ENCODE measurements at regions not wholly inside any gene's neighbourhood (a gene's known extent, or its start where the extent isn't known, plus 50 kb on each side); places are given as distances from the start of the nearest gene placed in this dataset.
"Not testable (repeated sequence)": the region's sequence is repeated elsewhere in the genome, so short reads cannot be mapped to it uniquely, and the experiment has no call there.

DNA sequence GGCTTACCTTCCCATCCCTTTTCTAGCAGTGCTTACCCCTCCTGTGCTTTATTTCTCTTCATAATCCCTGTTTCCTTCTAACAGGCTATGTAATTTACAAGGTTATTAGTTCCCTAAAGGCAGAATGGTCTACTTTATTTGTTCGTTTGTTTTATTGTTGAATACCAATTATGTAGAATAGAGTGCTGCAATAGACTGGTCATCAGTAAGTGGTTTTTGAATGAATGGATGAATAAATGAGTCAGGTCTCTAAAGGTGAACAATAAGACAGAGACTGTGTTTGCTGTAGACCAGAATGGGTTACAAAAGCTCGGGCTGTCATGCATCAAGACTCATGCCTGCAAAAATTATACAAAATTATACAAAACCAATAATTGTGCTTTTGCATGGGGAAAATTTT lies 332.0 kb downstream of the IRS1 start:
- DNase-seq, result no peak

DNA sequence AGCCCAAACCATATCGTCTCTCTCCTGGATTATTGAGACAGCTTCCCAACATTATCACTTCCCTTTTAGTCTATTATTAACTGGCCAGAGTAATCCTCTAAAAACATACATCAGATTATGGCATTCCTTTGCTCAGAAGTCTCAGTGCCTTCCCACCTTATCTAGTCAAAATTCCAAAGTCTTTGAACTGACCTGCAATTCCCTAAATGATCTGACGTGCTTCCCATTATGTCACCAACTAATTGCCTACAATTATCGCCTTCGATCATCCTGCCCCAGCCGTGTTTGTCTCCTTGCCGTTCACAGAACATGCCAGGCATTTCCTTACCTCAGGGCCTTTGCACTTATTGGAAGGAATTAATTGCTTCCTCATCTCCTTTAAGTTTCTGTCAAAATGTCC lies 332.4 kb downstream of the IRS1 start:
- DNase-seq, result no peak

GRCh38 chr2:226466589-226466988 lies 333.0 kb downstream of the IRS1 start:
- no peak for DNase-seq

DNA sequence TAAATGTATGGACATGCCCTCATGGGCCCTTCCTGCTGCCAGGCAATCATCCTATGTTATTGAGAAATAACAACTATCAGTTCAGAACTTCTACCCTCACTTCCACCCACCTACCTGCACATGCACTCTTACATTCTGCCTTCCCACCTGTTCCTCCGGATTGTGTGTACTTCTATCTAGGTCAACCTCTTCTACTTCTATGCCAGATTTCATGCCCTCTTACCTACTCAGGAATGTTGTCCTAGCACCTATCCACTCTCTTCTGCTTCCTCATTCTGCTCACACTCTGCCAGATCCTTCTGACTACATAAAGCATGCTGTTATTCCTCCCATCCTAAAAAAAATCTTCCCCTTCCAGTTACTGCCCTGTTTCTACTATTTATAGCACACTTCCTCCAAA lies 333.5 kb downstream of the IRS1 start:
- DNase-seq, result no peak

GRCh38 chr2:226464380-226464779 lies 335.2 kb downstream of the IRS1 start:
- DNase-seq, result no peak

DNA sequence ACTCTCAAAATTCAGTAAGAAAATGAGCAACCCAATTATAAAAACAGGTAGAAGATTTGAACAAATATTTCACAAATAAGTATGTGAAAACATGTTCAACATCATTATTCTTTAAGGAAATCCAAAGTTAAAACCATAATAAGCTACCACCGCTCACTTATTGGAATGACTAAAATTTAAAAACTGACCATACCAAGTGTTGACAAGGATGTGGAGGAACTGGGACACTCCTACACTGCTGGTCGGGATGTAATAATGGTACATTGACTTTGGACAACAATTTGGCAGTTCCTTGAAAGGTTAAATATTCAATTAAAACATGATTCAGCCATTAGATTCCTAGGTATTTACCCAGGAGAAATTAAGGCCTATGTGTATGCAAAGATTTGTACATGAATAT lies 336.5 kb downstream of the IRS1 start:
- no peak for DNase-seq

DNA sequence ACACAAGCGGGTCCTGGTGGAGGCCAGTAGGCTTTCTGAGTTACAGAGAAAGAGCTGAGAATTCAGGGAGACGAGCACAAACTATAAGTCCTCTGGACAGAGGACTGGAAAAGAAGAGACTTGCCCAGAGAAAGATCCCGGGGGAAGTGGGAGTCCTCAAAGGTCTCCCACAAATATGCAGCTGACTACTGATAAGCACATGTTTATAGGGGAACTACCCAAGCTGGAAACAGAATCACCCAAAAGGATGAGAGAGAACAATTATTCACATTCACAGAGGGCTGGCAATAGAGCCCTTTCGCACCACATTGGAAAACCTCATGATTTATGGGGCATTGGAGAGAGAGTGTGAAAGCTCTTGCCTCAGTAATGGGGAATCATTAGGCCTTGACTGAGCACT lies 337.6 kb downstream of the IRS1 start:
- DNase-seq, result no peak

DNA sequence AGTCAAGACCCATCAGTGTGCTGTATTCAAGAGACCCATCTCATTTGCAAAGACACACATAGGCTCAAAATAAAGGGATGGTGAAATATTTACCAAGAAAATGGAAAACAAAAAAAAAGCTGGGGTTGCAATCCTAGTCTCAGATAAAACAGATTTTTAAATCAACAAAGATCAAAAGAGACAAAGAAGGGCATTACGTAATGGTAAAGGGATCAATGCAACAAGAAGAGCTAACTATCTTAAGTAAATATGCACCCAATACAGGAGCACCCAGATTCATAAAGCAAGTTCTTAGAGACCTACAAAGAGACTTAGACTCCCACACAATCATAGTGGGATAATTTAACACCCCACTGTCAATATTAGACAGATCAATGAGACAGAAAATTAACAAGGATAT lies 343.5 kb downstream of the IRS1 start:
- not testable (repeated sequence) for DNase-seq

DNA sequence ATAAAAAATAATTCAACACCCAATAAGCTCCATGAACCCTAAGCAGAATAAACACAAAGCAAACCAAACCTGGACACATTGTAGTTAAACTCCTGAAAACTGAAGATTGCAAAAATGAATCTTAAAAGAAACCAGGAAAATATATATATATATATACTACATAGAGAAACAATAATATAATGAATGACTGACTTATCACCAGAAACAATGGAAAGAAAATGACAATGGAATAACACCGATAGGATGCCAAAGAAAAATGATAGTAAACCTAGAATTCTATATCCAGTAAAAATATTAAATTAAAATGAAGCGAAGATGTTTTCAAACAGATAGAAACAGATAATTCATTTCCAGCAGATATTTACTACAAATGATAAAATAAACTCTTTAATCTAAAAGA lies 346.9 kb downstream of the IRS1 start:
- DNase-seq, result no peak

- DNase-seq, result no peak
These were observed 348.1 kb downstream of the IRS1 start for GRCh38 chr2:226451486-226451885.

DNA sequence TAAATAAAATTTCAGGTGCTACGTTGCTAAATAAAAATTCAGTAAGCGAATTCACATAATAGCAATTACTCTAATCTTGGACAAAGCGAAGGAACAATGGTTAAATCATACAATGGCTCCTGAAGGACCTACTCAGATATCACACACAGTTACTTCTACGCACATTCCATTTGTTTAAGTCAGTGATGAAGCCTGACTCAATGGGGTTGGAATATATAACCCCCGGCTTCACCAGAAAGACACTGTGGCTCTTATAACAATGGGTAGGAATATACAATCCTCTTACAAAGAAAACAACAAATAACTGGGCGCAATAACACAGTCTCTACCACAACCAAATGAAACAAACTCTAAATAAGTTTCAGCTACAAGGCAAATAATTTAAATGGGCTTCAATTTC lies 349.5 kb downstream of the IRS1 start:
- DNase-seq, result no peak

DNA sequence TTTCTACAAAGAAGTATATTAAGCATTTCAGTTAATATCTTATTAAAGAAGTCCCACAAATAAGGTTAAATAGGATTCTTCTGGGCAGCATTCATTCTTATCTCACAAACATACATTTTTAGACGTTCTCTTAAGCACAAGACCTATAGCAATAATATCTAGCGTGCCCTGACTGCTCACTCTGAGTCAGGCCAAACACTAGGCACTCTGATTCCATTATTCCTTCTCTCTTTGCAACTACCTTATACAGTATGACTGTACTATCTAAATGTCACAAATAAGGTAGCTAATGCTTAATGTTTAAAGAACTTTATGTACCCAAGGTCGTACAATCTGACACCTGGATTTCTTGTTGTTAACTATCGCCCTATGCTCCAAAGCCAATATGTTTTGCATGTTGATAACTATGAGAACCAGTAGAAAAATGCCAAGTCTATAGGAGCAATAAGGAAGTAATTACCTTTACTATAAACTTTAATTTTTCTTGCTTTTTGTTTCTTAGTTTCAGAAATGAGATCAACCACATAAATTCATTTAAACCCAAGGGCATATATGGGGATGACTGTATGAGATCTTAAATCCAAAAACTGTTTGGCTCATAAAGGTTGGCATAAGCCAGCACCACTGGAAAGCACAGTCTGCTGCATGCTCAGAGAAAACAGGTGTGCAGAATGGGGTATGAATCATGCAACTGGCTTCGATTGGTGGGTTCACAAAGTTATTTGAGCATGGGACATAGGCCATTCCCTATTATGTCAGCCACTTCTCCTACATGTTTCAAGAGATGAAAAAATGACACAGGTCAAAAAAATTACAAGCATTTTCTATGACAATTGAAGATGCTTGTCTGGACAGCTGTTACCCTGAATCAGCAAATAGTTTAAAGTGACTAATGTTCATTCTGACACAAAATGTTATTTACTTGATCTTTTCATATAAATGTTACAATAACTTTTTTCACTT lies 352.0 kb downstream of the IRS1 start:
- no peak for DNase-seq

- DNase-seq, result no peak
These were observed 353.1 kb downstream of the IRS1 start for GRCh38 chr2:226446406-226447001.

DNA sequence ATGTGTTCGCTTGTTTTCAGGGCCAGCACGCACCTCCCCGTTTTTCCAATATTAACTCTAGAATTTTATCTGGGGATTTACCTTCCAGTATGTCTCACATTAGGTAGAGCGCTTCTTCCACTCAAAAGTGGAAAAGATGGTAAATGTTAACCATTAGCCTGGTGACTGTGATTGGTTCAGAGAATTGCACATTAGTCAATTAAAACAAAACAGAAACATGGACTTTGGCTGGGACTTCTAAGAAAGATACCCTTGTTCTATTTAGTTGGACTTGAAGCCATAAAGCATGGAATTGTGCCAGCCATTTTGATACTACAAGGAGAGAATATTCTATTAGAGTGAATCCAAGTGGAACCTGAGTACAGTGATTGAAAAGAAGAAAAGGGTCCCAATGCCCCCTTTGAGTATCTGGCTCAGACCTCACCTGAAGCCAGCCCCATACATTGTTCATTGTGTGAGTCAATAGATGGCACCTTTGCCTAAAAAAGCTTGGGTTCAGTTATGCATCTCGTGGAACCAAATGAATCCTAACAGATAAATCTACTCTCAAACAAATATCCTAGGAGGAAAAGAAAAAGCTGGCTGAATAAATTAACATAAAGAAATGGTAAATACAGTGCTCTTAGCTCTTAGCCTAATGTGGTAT lies 354.3 kb downstream of the IRS1 start:
- no peak for DNase-seq

DNA sequence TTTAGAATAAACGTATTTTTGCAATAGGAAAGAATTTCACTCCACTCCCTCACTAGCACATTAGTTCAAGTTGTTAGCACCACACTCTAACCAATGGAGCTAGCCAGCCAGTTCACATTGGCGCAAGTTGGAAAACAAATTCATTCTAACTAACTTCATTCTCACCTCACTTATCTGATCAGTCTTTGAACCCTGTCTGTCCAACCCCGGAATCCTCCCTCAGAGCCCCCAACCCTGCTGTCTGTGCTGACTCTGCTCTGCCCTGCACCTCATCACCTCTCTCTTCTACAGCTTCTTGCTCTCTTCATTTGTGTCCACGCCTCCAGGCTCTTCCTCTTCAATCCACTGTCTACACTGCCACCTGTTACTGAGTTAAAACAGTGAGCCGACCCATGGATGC lies 356.5 kb downstream of the IRS1 start:
- no peak for DNase-seq

DNA sequence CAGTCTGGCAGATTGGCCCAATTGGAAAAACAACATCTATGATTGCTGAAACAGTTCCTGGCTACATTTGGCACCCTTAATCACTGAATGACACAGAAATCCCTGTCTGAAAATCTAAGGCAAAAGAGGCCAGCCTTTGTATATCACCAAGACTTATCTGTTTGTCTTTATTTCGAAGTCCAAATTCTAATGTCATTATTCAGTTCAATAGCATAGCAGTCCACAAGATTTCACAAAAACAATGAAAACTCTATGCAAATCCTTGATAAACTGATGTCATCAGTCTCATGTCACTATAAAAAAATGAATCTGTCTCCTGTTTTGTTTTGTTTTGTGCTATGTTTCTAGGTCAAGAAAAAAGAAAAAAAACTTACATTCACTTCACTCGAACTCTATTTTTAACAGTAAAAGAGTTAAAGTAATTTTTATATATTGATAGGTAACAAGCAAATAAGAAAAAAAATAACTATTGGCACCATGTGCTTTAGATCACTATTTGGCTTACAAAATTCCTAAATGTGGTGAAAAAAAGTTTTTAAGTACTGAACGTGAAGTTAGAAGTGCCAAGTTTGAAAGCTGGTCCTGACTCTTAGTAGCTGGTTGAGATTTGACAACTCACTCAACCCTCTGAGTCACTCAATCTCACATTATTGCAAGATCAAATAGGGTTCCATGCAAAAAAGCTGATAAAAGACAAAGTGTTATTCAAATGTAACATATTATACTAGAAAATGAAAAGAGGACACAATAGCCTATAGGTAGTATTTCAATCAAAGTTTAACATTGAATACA lies 359.3 kb downstream of the IRS1 start:
- no peak for DNase-seq

- DNase-seq, result no peak
These were observed 360.3 kb downstream of the IRS1 start for GRCh38 chr2:226439337-226439736.

GRCh38 chr2:226435146-226435545 lies 364.5 kb downstream of the IRS1 start:
- no peak for DNase-seq

- DNase-seq, result no peak
These were observed 364.9 kb downstream of the IRS1 start for GRCh38 chr2:226434702-226435101.

GRCh38 chr2:226431288-226431948 lies 368.2 kb downstream of the IRS1 start:
- DNase-seq, result no peak

DNA sequence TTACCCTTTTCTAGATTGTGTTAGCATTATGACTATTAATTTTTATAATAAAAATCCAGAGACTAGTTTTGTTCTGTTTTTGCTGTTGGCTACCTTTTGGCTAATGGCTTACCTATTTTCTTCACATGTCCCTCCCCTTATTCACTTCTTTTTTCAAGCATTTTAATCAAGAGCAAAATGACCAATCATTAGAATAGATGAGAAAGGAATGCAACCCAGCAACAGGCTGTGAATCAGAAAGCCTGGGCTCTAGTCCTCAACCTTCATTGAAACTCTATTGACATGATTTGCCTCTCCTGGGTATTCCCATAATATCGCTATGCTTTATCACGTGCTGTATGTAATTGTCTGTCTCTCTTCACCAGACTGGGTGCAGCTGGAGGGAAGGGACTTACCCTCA lies 370.1 kb downstream of the IRS1 start:
- DNase-seq, result no peak

- DNase-seq, result no peak
These were observed 371.9 kb downstream of the IRS1 start for GRCh38 chr2:226427538-226428307.

Data from NCI-H1105 (cell line).